GF-D8 (cell line): ENCODE measurements at regions not wholly inside any gene's neighbourhood (a gene's known extent, or its start where the extent isn't known, plus 50 kb on each side); places are given as distances from the start of the nearest gene placed in this dataset.

ENCODE experiments used
- DNase-seq: peaks from one replicate; lab custom pipeline; 2025; lab: John Stamatoyannopoulos, UW

GRCh38 chr5:57705769-57706168 is 223.2 kb upstream of the ACTBL2 start:
- DNase-seq = no peak

GRCh38 chr5:57703721-57704120 is 221.1 kb upstream of the ACTBL2 start:
- no peak for DNase-seq

- DNase-seq = no peak
Observed at GRCh38 chr5:57700484-57700883, 217.9 kb upstream of the ACTBL2 start.

- DNase-seq = no peak
Observed at GRCh38 chr5:57700072-57700471, 217.5 kb upstream of the ACTBL2 start.

- DNase-seq = no peak
Observed at GRCh38 chr5:57698802-57699201, 216.2 kb upstream of the ACTBL2 start.

GRCh38 chr5:57698086-57698485 is 215.5 kb upstream of the ACTBL2 start:
- no peak for DNase-seq

GRCh38 chr5:57696825-57697570 is 214.4 kb upstream of the ACTBL2 start:
- no peak for DNase-seq

- no peak for DNase-seq
Observed at GRCh38 chr5:57696389-57696769, 213.8 kb upstream of the ACTBL2 start.

- no peak for DNase-seq
Observed at GRCh38 chr5:57695706-57696388, 213.2 kb upstream of the ACTBL2 start.

GRCh38 chr5:57695179-57695578 is 212.6 kb upstream of the ACTBL2 start:
- DNase-seq = no peak

- no peak for DNase-seq
Observed at GRCh38 chr5:57693488-57694305, 211.1 kb upstream of the ACTBL2 start.

GRCh38 chr5:57692582-57693487 is 210.2 kb upstream of the ACTBL2 start:
- no peak for DNase-seq

GRCh38 chr5:57690724-57691123 is 208.1 kb upstream of the ACTBL2 start:
- DNase-seq = no peak

GRCh38 chr5:57687596-57687995 is 205.0 kb upstream of the ACTBL2 start:
- DNase-seq = no peak

GRCh38 chr5:57685516-57686255 is 203.1 kb upstream of the ACTBL2 start:
- DNase-seq = no peak

GRCh38 chr5:57684299-57684702 is 201.7 kb upstream of the ACTBL2 start:
- no peak for DNase-seq

GRCh38 chr5:57683036-57683630 is 200.5 kb upstream of the ACTBL2 start:
- no peak for DNase-seq

- no peak for DNase-seq
Observed at GRCh38 chr5:57681942-57682341, 199.3 kb upstream of the ACTBL2 start.

- no peak for DNase-seq
Observed at GRCh38 chr5:57680686-57681085, 198.1 kb upstream of the ACTBL2 start.

GRCh38 chr5:57677235-57677634 is 194.6 kb upstream of the ACTBL2 start:
- no peak for DNase-seq
